Tibial nerve (tissue), 4 donors: ENCODE measurements at regions not wholly inside any gene's neighbourhood (a gene's known extent, or its start where the extent isn't known, plus 50 kb on each side); places are given as distances from the start of the nearest gene placed in this dataset.

Experiments
- DNase-seq, 2 donors: peaks; one replicate each; pipeline ENCODE4 v3.0.0-alpha.2; 2019; ENCODE audit warnings: low spot score in 2 of 2
- H3K27ac ChIP-seq, 4 donors: fragments of 200-600 bp; sonication (generic) in 3 of 4; one replicate each; pipeline ENCODE4 v1.5.1; 2017 to 2019; ENCODE audit warnings: mild to moderate bottlenecking in 1 of 4
- H3K27me3 ChIP-seq, 2 donors: fragments of 200-600 bp; sonication (generic) in 1 of 2; one replicate each; pipeline versions ENCODE4 v1.5.1 to v1.6.0; 2017 to 2019
- H3K36me3 ChIP-seq, 3 donors: fragments of 200-600 bp; sonication (generic); one replicate each; pipeline ENCODE4 v1.5.1; 2018 to 2019
- H3K4me1 ChIP-seq, 4 donors: fragments of 200-600 bp; sonication (generic) in 3 of 4; one replicate each; pipeline ENCODE4 v1.5.1; 2017 to 2019
- H3K4me3 ChIP-seq, 4 donors: fragments of 200-600 bp; sonication (generic) in 3 of 4; one replicate each; pipeline ENCODE4 v1.5.1; 2017 to 2019; ENCODE audit warnings: mild to moderate bottlenecking in 1 of 4, moderate library complexity in 1 of 4
- H3K9me3 ChIP-seq, 4 donors: fragments of 200-600 bp; sonication (generic) in 3 of 4; one replicate each; pipeline ENCODE4 v1.5.1; 2017 to 2019
- CTCF ChIP-seq, 5 experiments: fragments of 200-600 bp in 3 of 5; fragments of 450-650 bp in 2 of 5; sonication (generic) in 3 of 5; IDR thresholded peaks; one replicate each; pipeline ENCODE4 v1.5.1; 2016 to 2019; ENCODE audit warnings: antibody characterized with exemption in 5 of 5, mild to moderate bottlenecking in 3 of 5, moderate library complexity in 2 of 5
- EP300 ChIP-seq, 2 donors: sonication (generic); formaldehyde crosslinking; IDR thresholded peaks; one replicate each; pipeline ENCODE4 v1.6.1; 2017; ENCODE audit warnings: antibody characterized with exemption in 2 of 2, mild to moderate bottlenecking in 1 of 2
- POLR2A ChIP-seq, 2 donors: fragments of 450-650 bp; IDR thresholded peaks; one replicate each; pipeline ENCODE4 v1.6.1; 2017; ENCODE audit warnings: antibody characterized with exemption in 2 of 2, mild to moderate bottlenecking in 2 of 2, moderate library complexity in 2 of 2
- WGBS, 2 donors: methylation state at CpG; one replicate each; pipeline ENCODE4 v1.1.5; 2018; 5-methylcytosine and 5-hydroxymethylcytosine counted together

- no peak for TF ChIP-seq POLR2A (IDR thresholded peaks at IDR 0.05)
- TF ChIP-seq EP300 (IDR thresholded peaks at IDR 0.05), result no peak
- TF ChIP-seq CTCF (IDR thresholded peaks at IDR 0.05), result no peak
Observed at GRCh38 chr15:53171571-53171970, 381.4 kb upstream of the ONECUT1 start.

GRCh38 chr15:53166684-53167201 is 376.6 kb upstream of the ONECUT1 start:
- Histone ChIP-seq H3K9me3 (no peaks in the 10 kb centered on the region), H3K4me3 (no peak overlapping the region), H3K4me1 (no peaks in the 10 kb centered on the region), H3K27ac (no peak overlapping the region), H3K36me3 (no peaks in the 10 kb centered on the region), H3K27me3 (no peaks in the 10 kb centered on the region)
- 71 to 75% methylated on average over 2 of the region's 2 CpGs for WGBS, 2 donors
- TF ChIP-seq EP300 (IDR thresholded peaks at IDR 0.05) (no peak), POLR2A (IDR thresholded peaks at IDR 0.05) (no peak), CTCF (IDR thresholded peaks at IDR 0.05) (no peak)
- no peak for DNase-seq

More at GRCh38 chr15:53171571-53171970, 381.4 kb upstream of the ONECUT1 start:
- H3K36me3 ChIP-seq, result no peaks in the 10 kb centered on the region
- no peaks in the 10 kb centered on the region for H3K27me3 ChIP-seq
- H3K9me3 ChIP-seq, result no peaks in the 10 kb centered on the region
- H3K4me1 ChIP-seq, result no peaks in the 10 kb centered on the region
- no peak overlapping the region for H3K27ac ChIP-seq
- H3K4me3 ChIP-seq, result no peak overlapping the region
- WGBS, 2 donors, result 93 to 100% methylated on average over 1 of the region's 1 CpG
- no peak for DNase-seq

- Histone ChIP-seq H3K4me1 (no peaks in the 10 kb centered on the region), H3K4me3 (no peak overlapping the region), H3K36me3 (no peaks in the 10 kb centered on the region), H3K27me3 (no peaks in the 10 kb centered on the region), H3K27ac (no peak overlapping the region), H3K9me3 (no peaks in the 10 kb centered on the region)
- DNase-seq, result no peak
- 64 to 68% methylated on average over 7 of the region's 7 CpGs for WGBS, 2 donors
- TF ChIP-seq CTCF (IDR thresholded peaks at IDR 0.05) (no peak), POLR2A (IDR thresholded peaks at IDR 0.05) (no peak), EP300 (IDR thresholded peaks at IDR 0.05) (no peak)
Observed at GRCh38 chr15:53165988-53166683, 376.0 kb upstream of the ONECUT1 start.

GRCh38 chr15:53160092-53160704 is 370.1 kb upstream of the ONECUT1 start:
- DNase-seq, result no peak
- peaks cover 0 to 2% (median 0%) of the 10 kb centered on the region in 4 donors for H3K9me3 ChIP-seq
- TF ChIP-seq POLR2A (IDR thresholded peaks at IDR 0.05), result no peak
- TF ChIP-seq CTCF (IDR thresholded peaks at IDR 0.05), result no peak
- TF ChIP-seq EP300 (IDR thresholded peaks at IDR 0.05), result no peak
- no peaks in the 10 kb centered on the region for H3K27me3 ChIP-seq
- no peaks in the 10 kb centered on the region for H3K36me3 ChIP-seq
- no peak overlapping the region for H3K4me3 ChIP-seq
- H3K4me1 ChIP-seq, result no peaks in the 10 kb centered on the region
- 33 to 34% methylated on average over 3 of the region's 3 CpGs for WGBS, 2 donors
- H3K27ac ChIP-seq, result no peak overlapping the region

GRCh38 chr15:53159458-53159857 is 369.3 kb upstream of the ONECUT1 start:
- no peaks in the 10 kb centered on the region for H3K36me3 ChIP-seq
- H3K4me3 ChIP-seq, result no peak overlapping the region
- no peaks in the 10 kb centered on the region for H3K27me3 ChIP-seq
- H3K9me3 ChIP-seq, result peaks cover 0 to 2% (median 0%) of the 10 kb centered on the region in 4 donors
- DNase-seq, result no peak
- H3K4me1 ChIP-seq, result no peaks in the 10 kb centered on the region
- no peak for TF ChIP-seq CTCF (IDR thresholded peaks at IDR 0.05)
- TF ChIP-seq EP300 (IDR thresholded peaks at IDR 0.05), result no peak
- TF ChIP-seq POLR2A (IDR thresholded peaks at IDR 0.05), result no peak
- no peak overlapping the region for H3K27ac ChIP-seq
